Mesenchymal stem cell (in vitro differentiated cells and primary cell): ENCODE measurements at regions not wholly inside any gene's neighbourhood (a gene's known extent, or its start where the extent isn't known, plus 50 kb on each side); places are given as distances from the start of the nearest gene placed in this dataset.

Experiments
- DNase-seq: peaks from one replicate; pipeline ENCODE4 v3.0.0-alpha.2; 2013
- H2AFZ ChIP-seq: one replicate; pipeline ENCODE4 v1.6.1; 2013; ENCODE audit warnings: low read depth, mild to moderate bottlenecking, control low read depth, inconsistent platforms, low read length, moderate library complexity
- H2AK5ac ChIP-seq: 2 replicates; pipeline ENCODE4 v1.6.1; 2013; ENCODE audit warnings: low read length, moderate library complexity, mild to moderate bottlenecking, inconsistent platforms; ENCODE audit not compliant: severe bottlenecking
- H2BK120ac ChIP-seq: one replicate; pipeline ENCODE4 v1.6.1; 2013; ENCODE audit warnings: low read depth, mild to moderate bottlenecking, inconsistent platforms, low read length, moderate library complexity
- H2BK12ac ChIP-seq, 2 experiments: one replicate each; pipeline ENCODE4 v1.6.1; 2013; ENCODE audit warnings: inconsistent platforms in 2 of 2, low read length in 2 of 2, mild to moderate bottlenecking in 2 of 2, moderate library complexity in 2 of 2, control low read depth in 1 of 2
- H2BK15ac ChIP-seq: one replicate; pipeline ENCODE4 v1.6.1; 2013; ENCODE audit warnings: mild to moderate bottlenecking, low read depth, inconsistent platforms; ENCODE audit not compliant: poor library complexity, severe bottlenecking
- H2BK5ac ChIP-seq: 2 replicates; pipeline ENCODE4 v1.6.1; 2013; ENCODE audit warnings: low read depth, mild to moderate bottlenecking, low read length, control low read depth, inconsistent platforms; ENCODE audit not compliant: poor library complexity, severe bottlenecking
- H3K14ac ChIP-seq, 2 experiments: one replicate each; pipeline ENCODE4 v1.6.1; 2013; ENCODE audit warnings: inconsistent platforms in 2 of 2, low read length in 2 of 2, control low read depth in 1 of 2, mild to moderate bottlenecking in 1 of 2, moderate library complexity in 1 of 2
- H3K18ac ChIP-seq, 2 experiments: one replicate each; pipeline ENCODE4 v1.6.1; 2013; ENCODE audit warnings: inconsistent platforms in 2 of 2, low read length in 2 of 2, control low read depth in 1 of 2, low read depth in 1 of 2, mild to moderate bottlenecking in 1 of 2
- H3K23ac ChIP-seq, 2 experiments: one replicate each; pipeline ENCODE4 v1.6.1; 2013; ENCODE audit warnings: inconsistent platforms in 2 of 2, low read length in 2 of 2, mild to moderate bottlenecking in 2 of 2, moderate library complexity in 2 of 2, control low read depth in 1 of 2
- H3K27ac ChIP-seq: 2 replicates; pipeline ENCODE4 v1.5.1; 2013; ENCODE audit warnings: mild to moderate bottlenecking, moderate library complexity, low read length, control low read depth, inconsistent platforms; ENCODE audit not compliant: poor library complexity, severe bottlenecking
- H3K27me3 ChIP-seq, 2 experiments: 2 replicates each; pipeline versions ENCODE4 v1.6.1 to v1.7.0; 2013; ENCODE audit warnings: low read length in 2 of 2, mild to moderate bottlenecking in 2 of 2, moderate library complexity in 2 of 2, control low read depth in 1 of 2, inconsistent platforms in 1 of 2; ENCODE audit not compliant: control insufficient read depth in 1 of 2, insufficient read depth in 1 of 2
- H3K36me3 ChIP-seq, 2 experiments: 2 replicates each; pipeline versions ENCODE4 v1.6.1 to v1.7.0; 2013; ENCODE audit warnings: low read length in 2 of 2, control low read depth in 1 of 2, inconsistent platforms in 1 of 2, low read depth in 1 of 2, mild to moderate bottlenecking in 1 of 2; ENCODE audit not compliant: insufficient read depth in 2 of 2, control insufficient read depth in 1 of 2
- H3K4ac ChIP-seq, 2 experiments: one replicate each; pipeline ENCODE4 v1.6.1; 2013; ENCODE audit warnings: inconsistent platforms in 2 of 2, low read length in 2 of 2, mild to moderate bottlenecking in 2 of 2, moderate library complexity in 2 of 2, control low read depth in 1 of 2, low read depth in 1 of 2
- H3K4me1 ChIP-seq: 2 replicates; pipeline ENCODE4 v1.6.1; 2013; ENCODE audit warnings: low read depth, low read length, control low read depth; ENCODE audit not compliant: control insufficient read depth, insufficient read depth
- H3K4me2 ChIP-seq: 2 replicates; pipeline ENCODE4 v1.6.1; 2013; ENCODE audit warnings: low read length, mild to moderate bottlenecking, inconsistent platforms; ENCODE audit not compliant: poor library complexity, severe bottlenecking
- H3K4me3 ChIP-seq, 2 experiments: 2 replicates each; pipeline versions ENCODE4 v1.5.1 to v1.7.0; 2013; ENCODE audit warnings: low read length in 2 of 2, mild to moderate bottlenecking in 2 of 2, control low read depth in 1 of 2, low read depth in 1 of 2; ENCODE audit not compliant: insufficient read depth in 1 of 2
- H3K79me1 ChIP-seq: replicated peaks from 2 replicates; pipeline ENCODE4 v1.6.1; 2013; ENCODE audit warnings: mild to moderate bottlenecking, control low read depth, low read length, inconsistent platforms; ENCODE audit not compliant: poor library complexity, severe bottlenecking
- H3K9ac ChIP-seq: 2 replicates; pipeline ENCODE4 v1.7.0; 2013; ENCODE audit warnings: mild to moderate bottlenecking, low read length, moderate library complexity
- H3K9me3 ChIP-seq: 2 replicates; pipeline ENCODE4 v1.7.0; 2013; ENCODE audit warnings: mild to moderate bottlenecking, low read length; ENCODE audit not compliant: control insufficient read depth
- H4K8ac ChIP-seq: one replicate; pipeline ENCODE4 v1.6.1; 2013; ENCODE audit warnings: inconsistent platforms, mild to moderate bottlenecking, low read length, moderate library complexity
- H4K91ac ChIP-seq: one replicate; pipeline ENCODE4 v1.6.1; 2013; ENCODE audit warnings: mild to moderate bottlenecking, low read length, inconsistent platforms
- WGBS: methylation state at CpG from one replicate; pipeline ENCODE4 v1.1.7; 2013; ENCODE audit warnings: mixed read lengths; 5-methylcytosine and 5-hydroxymethylcytosine counted together

DNA sequence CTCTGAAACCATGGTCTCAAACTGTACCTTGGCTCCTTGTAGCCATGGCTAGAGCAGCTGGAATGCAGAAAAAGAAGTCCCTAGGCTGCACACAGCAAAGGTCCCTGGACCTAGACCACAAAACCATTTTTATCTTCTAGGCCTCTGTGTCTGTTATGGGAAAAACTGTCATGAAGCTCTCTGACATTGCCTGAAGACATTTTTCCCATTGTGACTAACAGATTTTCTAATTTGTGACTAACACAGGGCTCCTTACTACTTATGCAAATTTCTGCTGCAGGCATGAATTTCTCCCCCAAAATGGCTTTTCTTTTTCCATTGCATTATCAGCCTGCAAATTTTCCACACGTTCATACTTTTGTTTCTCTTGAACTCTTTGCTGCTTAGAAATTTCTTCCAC, 470.4 kb downstream of the KDM5D start:
- no peak overlapping the region for H2AFZ ChIP-seq
- no peak overlapping the region for H3K9ac ChIP-seq
- H3K79me1 ChIP-seq = no peaks in the 10 kb centered on the region
- H3K23ac ChIP-seq = no peak overlapping the region
- no peak overlapping the region for H4K91ac ChIP-seq
- H3K4ac ChIP-seq = no peak overlapping the region
- no peaks in the 10 kb centered on the region for H3K9me3 ChIP-seq
- H3K36me3 ChIP-seq = no peaks in the 10 kb centered on the region
- no peak overlapping the region for H2BK15ac ChIP-seq
- WGBS = 69% methylated on average over 1 of the region's 1 CpG
- no peak overlapping the region for H3K4me2 ChIP-seq
- no peak overlapping the region for H3K27ac ChIP-seq
- no peaks in the 10 kb centered on the region for H3K27me3 ChIP-seq
- H3K14ac ChIP-seq = no peak overlapping the region
- H2BK12ac ChIP-seq = no peak overlapping the region
- no peak overlapping the region for H2BK5ac ChIP-seq
- no peak overlapping the region for H4K8ac ChIP-seq
- no peak for DNase-seq
- H3K18ac ChIP-seq = no peak overlapping the region
- no peak overlapping the region for H2BK120ac ChIP-seq
- no peak overlapping the region for H3K4me3 ChIP-seq
- H2AK5ac ChIP-seq = no peak overlapping the region
- H3K4me1 ChIP-seq = no peaks in the 10 kb centered on the region

- H3K9me3 ChIP-seq = no peaks in the 10 kb centered on the region
- H3K9ac ChIP-seq = no peak overlapping the region
- no peak overlapping the region for H3K4me2 ChIP-seq
- H2AFZ ChIP-seq = no peak overlapping the region
- H2BK5ac ChIP-seq = no peak overlapping the region
- no peak overlapping the region for H2BK15ac ChIP-seq
- H3K4ac ChIP-seq = no peak overlapping the region
- H2BK12ac ChIP-seq = no peak overlapping the region
- H3K36me3 ChIP-seq = no peaks in the 10 kb centered on the region
- no peaks in the 10 kb centered on the region for H3K79me1 ChIP-seq
- WGBS = 100% methylated on average over 1 of the region's 2 CpGs
- no peaks in the 10 kb centered on the region for H3K27me3 ChIP-seq
- no peak overlapping the region for H3K14ac ChIP-seq
- H4K91ac ChIP-seq = no peak overlapping the region
- no peak overlapping the region for H3K4me3 ChIP-seq
- H2BK120ac ChIP-seq = no peak overlapping the region
- H3K27ac ChIP-seq = no peak overlapping the region
- no peak overlapping the region for H3K18ac ChIP-seq
- H2AK5ac ChIP-seq = no peak overlapping the region
- H3K23ac ChIP-seq = no peak overlapping the region
- no peak overlapping the region for H4K8ac ChIP-seq
- DNase-seq = no peak
- no peaks in the 10 kb centered on the region for H3K4me1 ChIP-seq
Measured at GRCh38 chrY:19268331-19268730, 476.2 kb downstream of the KDM5D start.

- H2AFZ ChIP-seq = no peak overlapping the region
- no peak overlapping the region for H2BK15ac ChIP-seq
- H2BK5ac ChIP-seq = no peak overlapping the region
- H3K4me2 ChIP-seq = no peak overlapping the region
- no peaks in the 10 kb centered on the region for H3K79me1 ChIP-seq
- H3K27me3 ChIP-seq = no peaks in the 10 kb centered on the region
- H3K23ac ChIP-seq = no peak overlapping the region
- no peak overlapping the region for H3K4ac ChIP-seq
- no peak overlapping the region for H2AK5ac ChIP-seq
- H3K9ac ChIP-seq = no peak overlapping the region
- H2BK12ac ChIP-seq = no peak overlapping the region
- no peaks in the 10 kb centered on the region for H3K9me3 ChIP-seq
- no CpG with 5 or more reads among the region's 2 CpGs for WGBS
- no peak for DNase-seq
- no peak overlapping the region for H3K18ac ChIP-seq
- H4K8ac ChIP-seq = no peak overlapping the region
- no peak overlapping the region for H3K4me3 ChIP-seq
- H4K91ac ChIP-seq = no peak overlapping the region
- H3K4me1 ChIP-seq = no peaks in the 10 kb centered on the region
- H3K36me3 ChIP-seq = no peaks in the 10 kb centered on the region
- H3K14ac ChIP-seq = no peak overlapping the region
- H2BK120ac ChIP-seq = no peak overlapping the region
- H3K27ac ChIP-seq = no peak overlapping the region
Measured at GRCh38 chrY:19265404-19265803, 479.1 kb downstream of the KDM5D start.

GRCh38 chrY:19262310-19262709, 482.2 kb downstream of the KDM5D start:
- H3K4ac ChIP-seq = no peak overlapping the region
- H3K27ac ChIP-seq = no peak overlapping the region
- no peak overlapping the region for H2AFZ ChIP-seq
- no peaks in the 10 kb centered on the region for H3K27me3 ChIP-seq
- H2BK120ac ChIP-seq = no peak overlapping the region
- H3K9me3 ChIP-seq = no peaks in the 10 kb centered on the region
- no peak overlapping the region for H2AK5ac ChIP-seq
- no peak for DNase-seq
- no peak overlapping the region for H2BK15ac ChIP-seq
- no peak overlapping the region for H3K4me2 ChIP-seq
- no peak overlapping the region for H2BK12ac ChIP-seq
- no peak overlapping the region for H3K4me3 ChIP-seq
- H3K18ac ChIP-seq = no peak overlapping the region
- no peak overlapping the region for H3K14ac ChIP-seq
- WGBS = 14% methylated on average over 1 of the region's 2 CpGs
- no peaks in the 10 kb centered on the region for H3K79me1 ChIP-seq
- H4K8ac ChIP-seq = no peak overlapping the region
- H2BK5ac ChIP-seq = no peak overlapping the region
- no peak overlapping the region for H3K23ac ChIP-seq
- H3K36me3 ChIP-seq = no peaks in the 10 kb centered on the region
- no peak overlapping the region for H3K9ac ChIP-seq
- no peak overlapping the region for H4K91ac ChIP-seq
- H3K4me1 ChIP-seq = no peaks in the 10 kb centered on the region
